Neural progenitor cell (in vitro differentiated cells): ENCODE measurements at regions not wholly inside any gene's neighbourhood (a gene's known extent, or its start where the extent isn't known, plus 50 kb on each side); places are given as distances from the start of the nearest gene placed in this dataset.
"Not testable (repeated sequence)": the region's sequence is repeated elsewhere in the genome, so short reads cannot be mapped to it uniquely, and the experiment has no call there.

ENCODE experiments used
- CTCF ChIP-seq: fragments of 200-600 bp; sonication (generic); IDR thresholded peaks from 2 replicates; pipeline ENCODE4 v1.5.1; 2017; ENCODE audit warnings: antibody characterized with exemption, mild to moderate bottlenecking
- EZH2 ChIP-seq: fragments of 200-600 bp; sonication (generic); IDR thresholded peaks from 2 replicates; pipeline ENCODE4 v1.6.1; 2017; ENCODE audit warnings: antibody characterized with exemption, mild to moderate bottlenecking, moderate library complexity
- EZH2phosphoT487 ChIP-seq: fragments of 200-600 bp; sonication (generic); IDR thresholded peaks from 2 replicates; pipeline ENCODE4 v1.6.1; 2017; ENCODE audit warnings: antibody characterized with exemption

DNA sequence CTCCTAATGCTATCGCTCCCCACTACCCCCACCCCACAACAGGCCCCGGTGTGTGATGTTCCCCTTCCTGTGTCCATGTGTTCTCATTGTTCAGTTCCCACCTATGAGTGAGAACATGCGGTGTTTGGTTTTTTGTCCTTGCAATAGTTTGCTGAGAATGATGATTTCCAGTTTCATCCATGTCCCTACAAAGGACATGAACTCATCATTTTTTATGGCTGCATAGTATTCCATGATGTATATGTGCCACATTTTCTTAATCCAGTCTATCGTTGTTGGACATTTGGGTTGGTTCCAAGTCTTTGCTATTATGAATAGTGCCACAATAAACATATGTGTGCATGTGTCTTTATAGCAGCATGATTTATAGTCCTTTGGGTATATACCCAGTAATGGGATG is 175.4 kb downstream of the IPO8 start:
- TF ChIP-seq CTCF, EZH2phosphoT487, EZH2: not testable (repeated sequence)
